Activated CD4-positive, alpha-beta T cell treated with anti-CD3 and anti-CD28 coated beads, Interleukin-2, Interleukin-4, amounts not matched to agents 100 ng/mL and 50 ng/mL, durations not matched to agents 16 hours and 8 hours (primary cell): ENCODE measurements at regions not wholly inside any gene's neighbourhood (a gene's known extent, or its start where the extent isn't known, plus 50 kb on each side); places are given as distances from the start of the nearest gene placed in this dataset.
"Not testable (repeated sequence)": the region's sequence is repeated elsewhere in the genome, so short reads cannot be mapped to it uniquely, and the experiment has no call there.

Experiments
- DNase-seq: peaks from one replicate; pipeline ENCODE4 v3.0.0-alpha.2; 2020; ENCODE audit warnings: low spot score

- DNase-seq = peak; percentile 25
Observed at GRCh38 chr18:59038295-59039039, 101.2 kb upstream of the SEC11C start.

GRCh38 chr18:59039040-59039320, 100.7 kb upstream of the SEC11C start:
- not testable (repeated sequence) for DNase-seq

- DNase-seq = no peak
Observed at GRCh38 chr18:59039449-59039848, 100.2 kb upstream of the SEC11C start.

- no peak for DNase-seq
Observed at GRCh38 chr18:59040770-59041148, 98.9 kb upstream of the SEC11C start.

GRCh38 chr18:59041296-59041695, 98.4 kb upstream of the SEC11C start:
- no peak for DNase-seq

GRCh38 chr18:59041819-59042815, 97.6 kb upstream of the SEC11C start:
- DNase-seq = no peak

- DNase-seq = no peak
Observed at GRCh38 chr18:59044855-59045254, 94.8 kb upstream of the SEC11C start.

- no peak for DNase-seq
Observed at GRCh38 chr18:59047321-59048047, 92.2 kb upstream of the SEC11C start.

GRCh38 chr18:59048048-59048363, 91.7 kb upstream of the SEC11C start:
- DNase-seq = no peak

- DNase-seq = no peak
Observed at GRCh38 chr18:59048378-59048777, 91.3 kb upstream of the SEC11C start.

GRCh38 chr18:59049721-59050660, 89.7 kb upstream of the SEC11C start:
- no peak for DNase-seq

- no peak for DNase-seq
Observed at GRCh38 chr18:59050661-59051057, 89.0 kb upstream of the SEC11C start.

GRCh38 chr18:59051470-59052165, 88.1 kb upstream of the SEC11C start:
- no peak for DNase-seq

GRCh38 chr18:59052965-59053820, 86.5 kb upstream of the SEC11C start:
- no peak for DNase-seq

- no peak for DNase-seq
Observed at GRCh38 chr18:59054496-59055287, 85.0 kb upstream of the SEC11C start.

GRCh38 chr18:59055345-59056032, 84.2 kb upstream of the SEC11C start:
- no peak for DNase-seq

- peak; percentile 73 for DNase-seq
Observed at GRCh38 chr18:59056706-59057492, 82.8 kb upstream of the SEC11C start.

GRCh38 chr18:59057493-59057795, 82.2 kb upstream of the SEC11C start:
- DNase-seq = no peak
